ENCODE measurements at regions not wholly inside any gene's neighbourhood (a gene's known extent, or its start where the extent isn't known, plus 50 kb on each side); places are given as distances from the start of the nearest gene placed in this dataset.

GRCh38 chr21:30986965-30987364 is 51.3 kb downstream of the KRTAP19-8 start:
- peak in 1 of 3 experiments; percentile 17 for DNase-seq

GRCh38 chr21:30984889-30985288 is 53.4 kb downstream of the KRTAP19-8 start:
- DNase-seq, result peak in 2 of 3 experiments; percentile 80 to 92

GRCh38 chr21:30981403-30981802 is 56.9 kb downstream of the KRTAP19-8 start:
- peak in 2 of 3 experiments; percentile 16 to 53 for DNase-seq

- DNase-seq, result no peak
Observed at GRCh38 chr21:30979054-30979453, 59.2 kb downstream of the KRTAP19-8 start.

DNA sequence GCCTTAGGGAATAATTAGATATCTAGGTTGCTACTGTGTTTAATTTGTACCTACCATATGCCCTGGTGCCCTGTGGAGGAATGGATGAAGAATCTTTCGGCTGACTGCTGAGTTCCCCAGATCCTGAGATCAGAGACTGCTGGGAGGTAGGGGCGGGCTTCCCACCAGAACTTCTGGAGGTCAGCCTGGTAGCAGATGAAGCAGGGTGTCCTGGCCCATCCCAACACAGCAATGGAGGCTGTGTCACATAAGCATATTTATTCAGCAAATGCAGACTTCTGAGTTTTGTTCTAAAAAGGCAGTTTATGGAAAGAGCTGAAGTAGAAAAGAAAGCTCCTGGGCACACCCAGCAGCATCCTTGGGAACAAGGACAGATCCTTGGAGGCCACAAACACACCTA is 74.0 kb downstream of the KRTAP19-8 start:
- DNase-seq, result no peak

- no peak for DNase-seq
Observed at GRCh38 chr21:30963502-30963901, 74.8 kb downstream of the KRTAP19-8 start.

DNA sequence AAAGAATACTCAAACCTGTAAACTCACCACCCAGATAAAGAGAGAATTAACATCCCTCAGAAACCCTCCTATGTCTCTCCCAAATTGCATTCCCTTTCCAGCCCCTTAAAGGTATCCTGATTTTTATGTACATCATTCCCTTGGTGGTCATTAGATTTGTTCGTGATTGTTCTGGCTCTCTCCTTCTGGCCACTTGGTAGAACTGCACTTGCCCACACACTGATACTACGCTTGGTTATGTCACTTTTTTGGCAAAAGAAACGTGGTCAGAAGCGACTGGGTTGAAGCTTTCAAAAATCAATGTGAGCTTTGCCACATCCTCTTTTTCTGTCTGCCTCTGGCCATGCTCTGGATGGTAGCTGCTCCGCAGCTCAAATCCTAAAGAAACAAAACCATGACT is 76.3 kb downstream of the KRTAP19-8 start:
- no peak for DNase-seq

- no peak for DNase-seq
Observed at GRCh38 chr21:30958741-30959140, 77.4 kb upstream of the KRTAP11-1 start.

GRCh38 chr21:30957010-30957409 is 75.6 kb upstream of the KRTAP11-1 start:
- DNase-seq, result no peak

- no peak for DNase-seq
Observed at GRCh38 chr21:30953605-30954004, 72.2 kb upstream of the KRTAP11-1 start.

DNA sequence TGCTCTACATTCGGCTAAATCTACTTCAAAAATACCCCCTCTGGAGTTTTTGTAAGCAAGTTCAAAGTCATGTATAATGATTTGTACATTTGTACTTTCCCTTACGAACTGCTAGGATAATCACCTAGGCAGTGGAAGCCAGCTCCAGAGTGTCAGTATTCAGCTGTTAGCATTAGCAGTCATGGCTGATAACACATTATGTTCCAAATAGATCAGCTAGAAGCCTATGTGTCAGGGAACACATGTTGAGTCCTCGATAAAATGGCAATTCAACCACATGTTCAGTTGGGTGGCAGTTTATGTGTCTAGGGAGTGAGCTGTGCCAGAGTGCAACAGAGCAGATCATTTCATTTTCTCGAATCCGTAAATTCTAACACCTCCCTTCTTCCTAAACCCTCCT is 65.8 kb upstream of the KRTAP11-1 start:
- no peak for DNase-seq

GRCh38 chr21:30943920-30944319 is 62.5 kb upstream of the KRTAP11-1 start:
- DNase-seq, result no peak

DNA sequence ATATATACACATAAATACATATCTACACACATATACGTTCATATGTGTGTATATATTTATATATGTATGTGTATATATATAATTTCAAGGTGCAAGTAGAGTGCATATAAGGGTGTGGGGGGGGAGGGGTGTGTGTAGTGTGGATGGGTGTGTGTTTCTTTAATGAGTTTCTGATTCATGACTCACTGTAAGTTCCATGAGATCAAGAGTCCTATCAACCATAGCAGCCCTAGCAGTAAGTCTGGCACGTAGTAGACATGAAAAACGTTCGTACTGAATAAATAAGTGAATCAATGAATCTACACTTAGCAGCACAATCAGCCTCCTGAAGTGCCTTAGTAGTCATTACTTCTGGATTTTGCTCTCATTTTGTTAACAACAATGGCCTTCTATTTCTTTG is 61.9 kb upstream of the KRTAP11-1 start:
- DNase-seq, result no peak

- no peak for DNase-seq
Observed at GRCh38 chr21:30942192-30942591, 60.8 kb upstream of the KRTAP11-1 start.

DNA sequence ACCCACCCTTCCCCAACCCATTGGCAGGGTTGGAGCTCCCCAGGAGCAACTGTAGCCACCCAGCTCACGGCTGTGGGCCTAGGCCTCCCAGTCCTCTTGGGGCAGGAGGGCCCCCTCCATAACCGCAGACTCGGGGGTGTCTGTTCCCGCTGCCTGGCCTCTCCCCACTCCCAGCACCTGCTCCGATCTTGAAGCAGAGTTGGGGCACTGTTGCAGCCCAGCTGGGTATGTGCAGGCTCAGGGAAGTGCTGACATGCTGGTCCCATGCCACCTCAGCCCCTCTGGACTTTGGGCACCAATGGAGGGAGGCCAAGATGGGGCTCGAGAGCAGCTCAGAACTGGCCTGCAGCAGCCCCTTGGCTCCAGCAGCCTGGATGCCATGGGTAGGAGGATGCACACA is 54.8 kb upstream of the KRTAP11-1 start:
- DNase-seq, result no peak

- DNase-seq, result no peak
Observed at GRCh38 chr21:30935889-30936168, 54.4 kb upstream of the KRTAP11-1 start.

GRCh38 chr21:30935121-30935888 is 53.9 kb upstream of the KRTAP11-1 start:
- no peak for DNase-seq

GRCh38 chr21:30932686-30933085 is 51.3 kb upstream of the KRTAP11-1 start:
- no peak for DNase-seq

Measured in NCI-H1417 (cell line).